ENCODE measurements at regions not wholly inside any gene's neighbourhood (a gene's known extent, or its start where the extent isn't known, plus 50 kb on each side); places are given as distances from the start of the nearest gene placed in this dataset.
"Not testable (repeated sequence)": the region's sequence is repeated elsewhere in the genome, so short reads cannot be mapped to it uniquely, and the experiment has no call there.

- intact Hi-C loops (cut with DNase I) = no loop called here
- no peak for DNase-seq (ENCODE audit: low spot score)
Observed at GRCh38 chr3:160047876-160048275, 59.2 kb downstream of the IL12A start.

- no peak for DNase-seq (ENCODE audit: low spot score)
- intact Hi-C loops (cut with DNase I) = no loop called here
Observed at GRCh38 chr3:160049038-160049437, 60.4 kb downstream of the IL12A start.

GRCh38 chr3:160049565-160049964, 60.9 kb downstream of the IL12A start:
- DNase-seq (ENCODE audit: low spot score) = no peak
- intact Hi-C loops (cut with DNase I) = no loop called here

- intact Hi-C loops (cut with DNase I) = no loop called here
- no peak for DNase-seq (ENCODE audit: low spot score)
Observed at GRCh38 chr3:160049988-160050387, 61.4 kb downstream of the IL12A start.

DNA sequence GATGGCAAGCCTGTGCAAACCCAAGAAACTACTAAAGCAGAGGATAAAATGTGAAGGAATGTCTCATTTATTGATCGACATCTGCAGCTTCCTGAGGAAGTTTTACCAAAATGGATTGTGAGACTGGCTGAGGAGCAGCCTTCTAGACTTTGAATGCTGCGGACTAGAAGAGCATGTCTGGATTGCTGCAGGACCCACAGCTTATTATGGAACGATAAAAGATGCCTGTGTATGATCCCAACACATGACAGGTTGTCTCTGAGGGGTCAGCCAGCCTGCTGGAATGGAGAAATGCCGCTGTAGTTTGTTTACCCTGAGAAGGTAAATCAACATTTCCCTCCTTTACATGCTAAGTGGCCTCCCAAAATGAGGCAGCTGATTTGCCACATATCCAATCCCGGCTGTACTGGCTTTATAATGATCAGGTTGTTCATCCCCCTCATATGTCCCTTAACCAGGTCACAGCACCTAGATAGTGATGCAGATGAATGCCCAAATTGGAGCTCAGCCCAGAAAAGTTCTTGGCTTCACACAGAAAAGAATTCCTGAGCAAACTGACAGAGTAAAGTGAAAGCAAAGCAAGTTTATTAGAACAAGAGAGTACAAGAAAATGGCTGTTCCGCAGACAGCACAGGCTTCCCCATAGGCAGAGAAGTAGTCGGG, 63.9 kb downstream of the IL12A start:
- intact Hi-C loops (cut with DNase I) = no loop called here
- no peak for DNase-seq (ENCODE audit: low spot score)

DNA sequence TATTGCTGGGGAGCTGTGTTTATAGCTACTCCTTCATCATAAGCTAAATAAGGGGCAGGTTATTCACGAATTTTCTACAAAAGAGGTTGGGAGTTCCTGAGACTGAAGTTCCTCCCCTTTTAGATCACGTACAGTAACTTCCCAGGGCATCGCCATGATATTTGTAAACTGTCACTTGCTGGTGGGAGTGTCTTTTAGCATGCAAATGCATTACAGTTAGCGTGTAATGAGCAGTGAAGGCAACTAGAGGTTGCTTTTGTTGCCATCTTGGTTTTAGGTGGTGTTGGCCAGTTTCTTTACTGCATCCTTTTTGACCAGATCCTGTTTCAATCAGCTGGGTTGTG, 64.4 kb downstream of the IL12A start:
- intact Hi-C loops (cut with DNase I) = no loop called here
- no peak for DNase-seq (ENCODE audit: low spot score)

DNA sequence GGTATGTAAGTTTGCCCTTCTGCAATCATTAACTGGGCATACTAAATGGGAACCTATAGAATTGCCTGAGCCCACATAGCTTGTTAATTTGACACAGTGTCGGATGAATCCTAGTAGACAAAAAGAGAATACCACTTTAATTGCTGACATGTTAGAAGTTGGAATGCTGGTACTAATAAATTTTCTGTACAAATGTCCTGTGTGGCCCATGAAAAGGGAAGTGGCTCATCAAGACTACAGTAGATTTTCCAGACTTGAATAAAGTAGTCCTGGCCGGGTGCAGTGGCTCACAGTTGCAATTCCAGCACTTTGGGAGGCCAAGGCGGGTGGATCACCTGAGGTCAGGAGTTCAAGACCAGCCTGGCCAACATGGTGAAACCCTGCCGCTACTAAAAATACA, 66.2 kb downstream of the IL12A start:
- intact Hi-C loops (cut with DNase I); DNase-seq (ENCODE audit: low spot score): not testable (repeated sequence)

GRCh38 chr3:160055659-160056058, 67.0 kb downstream of the IL12A start:
- intact Hi-C loops (cut with DNase I) = no loop called here
- DNase-seq (ENCODE audit: low spot score) = no peak

- intact Hi-C loops (cut with DNase I) = no loop called here
Observed at GRCh38 chr3:160057331-160057730, 68.7 kb downstream of the IL12A start.

DNA sequence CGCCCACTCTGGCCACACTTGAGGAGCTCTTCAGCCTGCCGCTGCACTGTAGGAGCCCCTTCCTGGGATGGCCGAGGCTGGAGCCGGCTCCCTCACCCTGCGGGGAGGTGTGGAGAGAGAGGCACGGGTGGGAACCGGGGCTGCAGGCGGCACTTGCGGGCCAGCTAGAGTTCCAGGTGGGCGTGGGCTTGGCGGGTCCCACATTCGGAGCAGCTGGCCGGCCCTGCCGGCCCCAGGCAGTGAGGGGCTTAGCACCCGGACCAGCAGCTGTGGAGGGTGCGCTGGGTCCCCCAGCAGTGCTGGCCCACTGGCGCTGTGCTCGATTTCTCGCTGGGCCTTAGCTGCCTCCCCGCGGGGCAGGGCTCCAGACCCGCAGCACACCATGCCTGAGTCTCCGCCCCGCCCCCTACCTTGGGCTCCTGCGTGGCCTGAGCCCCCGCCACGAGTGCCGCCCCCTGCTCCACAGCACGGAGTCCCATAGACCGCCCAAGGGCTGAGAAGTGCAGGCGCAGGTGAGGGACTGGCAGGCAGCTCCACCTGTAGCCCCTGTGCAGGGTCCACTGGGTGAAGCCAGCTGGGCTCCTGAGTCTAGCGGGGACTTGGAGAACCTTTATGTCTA, 71.9 kb downstream of the IL12A start:
- no peak for DNase-seq (ENCODE audit: low spot score)
- intact Hi-C loops (cut with DNase I) = no loop called here

More at GRCh38 chr3:160057331-160057730, 68.7 kb downstream of the IL12A start:
- DNase-seq (ENCODE audit: low spot score) = no peak

DNA sequence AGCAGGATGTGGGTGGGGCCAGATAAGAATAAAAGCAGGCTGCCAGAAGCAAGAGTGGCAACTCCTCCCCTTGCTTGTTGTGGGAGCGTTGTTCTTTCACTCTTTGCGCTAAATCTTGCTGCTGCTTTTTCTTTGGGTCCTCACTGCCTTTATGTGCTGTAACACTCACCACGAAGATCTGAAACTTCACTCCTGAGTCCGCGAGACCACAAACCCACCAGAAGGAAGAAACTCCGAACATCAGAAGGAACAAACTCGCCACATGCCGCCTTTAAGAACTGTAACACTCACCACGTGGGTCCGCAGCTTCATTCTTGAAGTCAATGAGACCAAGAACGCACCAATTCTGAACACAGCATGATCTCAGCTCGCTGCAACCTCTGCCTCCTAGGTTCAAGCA, 72.9 kb downstream of the IL12A start:
- intact Hi-C loops (cut with DNase I) = no loop called here
- DNase-seq (ENCODE audit: low spot score) = no peak

DNA sequence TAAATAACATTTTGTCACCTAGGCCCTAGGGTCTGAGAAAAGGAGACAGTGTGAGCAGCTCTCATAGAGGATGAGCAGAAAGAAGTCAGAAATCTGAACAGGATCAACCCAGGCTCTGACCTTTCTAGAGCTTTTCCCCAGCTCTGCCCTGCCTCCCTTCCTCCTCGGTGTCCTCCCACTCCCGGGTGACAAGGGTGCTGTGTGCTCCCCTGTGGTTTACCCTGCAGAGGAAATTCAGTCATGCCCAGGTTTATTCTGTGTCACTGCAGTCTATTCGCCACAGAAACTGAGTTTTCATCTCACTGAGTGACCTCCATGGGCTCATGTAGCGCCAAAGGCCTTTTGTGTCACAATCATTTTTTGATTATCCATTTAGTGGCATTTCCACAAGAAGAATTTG, 76.6 kb downstream of the IL12A start:
- intact Hi-C loops (cut with DNase I) = loop anchor here in 1 of 2 donors (5.0 kb wide), 1 partner anchor 343 kb away; no protein-coding TSS in a partner anchor
- no peak for DNase-seq (ENCODE audit: low spot score)

- DNase-seq (ENCODE audit: low spot score) = no peak
- intact Hi-C loops (cut with DNase I) = loop anchor here in 1 of 2 donors (5.0 kb wide), 1 partner anchor 343 kb away; no protein-coding TSS in a partner anchor
Observed at GRCh38 chr3:160065786-160066185, 77.2 kb downstream of the IL12A start.

- no peak for DNase-seq (ENCODE audit: low spot score)
- intact Hi-C loops (cut with DNase I) = loop anchor here in 1 of 2 donors (1.0 to 5.0 kb wide), 2 partner anchors 47 to 348 kb away; no protein-coding TSS in a partner anchor
Observed at GRCh38 chr3:160069986-160070385, 81.4 kb downstream of the IL12A start.

GRCh38 chr3:160076519-160076918, 87.9 kb downstream of the IL12A start:
- intact Hi-C loops (cut with DNase I) = no loop called here
- no peak for DNase-seq (ENCODE audit: low spot score)

DNA sequence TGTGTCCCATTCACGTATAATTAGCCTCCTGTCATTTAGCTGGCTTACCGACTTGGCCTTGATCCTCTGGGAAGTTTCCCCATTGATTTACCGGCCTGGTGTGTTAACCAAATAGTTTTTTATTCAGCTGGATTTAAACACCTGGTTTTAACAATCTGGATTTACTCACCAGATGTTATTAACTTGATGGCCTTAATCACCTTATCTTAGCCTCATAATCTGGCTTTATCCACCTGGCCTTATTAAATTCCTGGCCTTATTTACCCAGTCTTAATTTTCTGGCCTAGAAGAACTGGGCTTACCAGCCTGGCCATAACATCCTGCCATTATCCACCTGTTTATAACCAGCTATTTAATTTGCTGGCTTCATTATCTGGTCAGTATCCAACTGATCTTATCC, 89.9 kb downstream of the IL12A start:
- intact Hi-C loops (cut with DNase I) = no loop called here
- DNase-seq (ENCODE audit: low spot score) = no peak

DNA sequence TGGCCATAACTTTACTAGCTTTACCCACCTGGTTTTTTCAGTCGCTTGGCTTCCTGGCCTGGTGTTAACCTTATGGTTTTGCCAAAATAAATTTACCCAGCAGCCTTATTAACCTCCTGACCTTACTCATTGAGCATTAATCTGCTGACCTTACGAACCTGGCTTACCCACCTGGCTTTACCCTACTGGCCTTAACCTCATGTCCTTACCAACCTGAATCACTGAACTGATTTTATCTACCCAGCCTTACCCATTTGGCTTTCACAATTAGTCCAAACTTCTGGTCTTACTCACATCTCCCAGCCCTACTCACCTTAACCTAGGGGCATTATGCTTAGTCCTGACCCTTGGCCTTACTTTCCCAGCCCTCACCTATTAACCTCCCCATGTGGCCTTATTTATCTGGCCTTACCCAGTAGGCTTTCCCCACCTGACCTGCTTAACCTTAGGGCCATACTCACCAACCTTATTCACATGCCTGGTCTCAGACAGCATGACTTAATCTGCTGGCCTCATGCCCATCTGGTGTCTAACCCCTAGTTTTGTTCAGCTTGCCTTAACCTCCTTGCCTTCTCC, 93.4 kb downstream of the IL12A start:
- intact Hi-C loops (cut with DNase I) = no loop called here
- no peak for DNase-seq (ENCODE audit: low spot score)

DNA sequence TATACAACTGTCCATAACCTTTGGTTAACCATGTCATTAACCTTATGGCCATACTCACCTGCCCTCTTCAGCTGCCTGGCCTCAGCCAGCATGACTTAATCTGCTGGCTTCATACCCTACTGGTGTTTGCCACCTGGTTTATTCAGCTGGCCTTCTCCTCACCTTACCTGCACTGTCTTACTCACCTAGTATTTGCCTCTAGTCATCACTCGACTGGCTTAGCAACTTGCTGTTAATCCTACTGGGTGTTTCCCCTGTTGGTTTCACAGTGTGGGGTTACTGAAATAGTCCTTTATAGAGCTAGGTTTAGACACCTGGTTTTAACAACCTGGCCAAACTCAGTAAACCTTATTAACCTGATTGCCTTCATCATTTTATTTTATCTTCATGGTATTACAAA, 96.4 kb downstream of the IL12A start:
- intact Hi-C loops (cut with DNase I) = loop anchor here in 1 of 2 donors (5.0 kb wide), 1 partner anchor 1688 kb away; no protein-coding TSS in a partner anchor
- DNase-seq (ENCODE audit: low spot score) = no peak

DNA sequence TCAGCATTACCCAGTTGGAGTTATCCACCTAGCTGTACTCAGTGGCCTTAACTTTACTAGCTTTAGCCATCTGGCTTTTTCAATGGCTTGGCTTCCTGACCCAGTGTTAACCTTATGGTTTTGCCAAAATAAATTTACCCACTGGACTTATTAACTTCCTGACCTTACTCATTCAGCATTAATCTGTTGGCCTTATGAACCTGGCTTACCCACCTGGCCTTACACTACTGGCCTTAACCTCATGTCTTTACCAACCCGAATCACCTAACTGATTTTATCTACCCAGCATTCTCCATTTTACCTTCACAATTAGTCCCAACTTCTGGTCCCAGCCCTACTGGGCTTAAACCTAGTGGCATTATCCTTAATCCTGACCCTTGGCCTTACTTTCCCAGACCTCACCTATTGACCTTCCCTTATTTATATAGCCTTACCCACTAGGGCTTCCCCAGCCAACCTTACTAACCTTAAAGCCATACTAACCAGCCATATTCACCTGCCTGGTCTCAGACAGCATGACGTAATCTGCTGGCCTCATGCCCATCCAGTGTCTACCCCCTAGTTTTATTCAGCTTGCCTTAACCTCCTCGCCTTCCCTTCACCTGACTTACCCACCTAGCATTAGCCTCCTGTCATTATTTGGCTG, 100.0 kb downstream of the IL12A start:
- intact Hi-C loops (cut with DNase I) = loop anchor here in 1 of 2 donors (5.0 kb wide), 1 partner anchor 1691 kb away; no protein-coding TSS in a partner anchor
- DNase-seq (ENCODE audit: low spot score) = no peak

DNA sequence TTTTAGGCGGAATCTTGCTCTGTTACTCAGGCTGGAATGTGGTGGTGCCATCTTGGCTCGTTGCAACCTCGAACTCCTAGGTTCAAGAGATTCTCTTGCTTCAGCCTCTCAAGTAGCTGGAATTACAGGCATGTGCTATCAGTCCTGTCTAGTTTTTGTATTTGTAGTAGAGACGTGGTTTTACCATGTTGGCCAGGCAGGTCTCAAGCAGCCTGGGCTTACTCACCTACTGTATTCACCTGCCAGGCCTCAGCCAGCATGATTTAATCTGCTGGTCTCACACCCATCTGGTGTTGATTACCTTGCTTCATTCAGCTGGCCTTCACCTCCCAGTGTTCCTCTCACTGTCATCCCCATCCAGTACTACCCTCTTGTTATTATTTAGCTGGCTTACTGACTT, 102.0 kb downstream of the IL12A start:
- intact Hi-C loops (cut with DNase I) = no loop called here
- DNase-seq (ENCODE audit: low spot score) = no peak

Data from posterior vena cava (tissue), 2 donors.